ENCODE measurements at regions not wholly inside any gene's neighbourhood (a gene's known extent, or its start where the extent isn't known, plus 50 kb on each side); places are given as distances from the start of the nearest gene placed in this dataset.

DNA sequence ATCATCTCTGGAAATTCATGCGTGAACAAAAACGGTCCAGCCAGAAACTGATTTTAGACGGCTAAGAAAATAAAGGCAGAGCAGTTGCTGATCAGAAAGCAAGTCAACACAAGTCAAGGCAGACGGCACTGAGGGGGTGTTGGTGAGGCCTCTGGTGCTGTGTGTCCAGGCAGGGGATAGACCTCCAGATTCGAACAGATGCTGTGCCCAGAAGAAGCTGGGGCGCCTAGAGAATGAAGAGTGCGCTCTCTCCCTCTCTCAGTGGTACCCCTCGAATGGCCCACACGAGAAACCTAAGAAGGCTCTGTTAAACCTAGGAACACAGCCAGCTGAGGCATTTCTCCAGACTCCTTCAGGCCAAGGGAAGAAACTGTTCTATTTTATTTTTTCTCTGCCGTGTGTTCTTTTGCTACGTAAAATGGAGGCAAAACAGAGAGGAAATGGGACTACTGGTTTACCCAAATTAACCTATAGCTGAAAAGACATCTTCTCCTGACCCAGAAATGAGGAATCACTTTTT is 178.3 kb downstream of the PMP22 start:
- Histone ChIP-seq H3K27ac (ENCODE audit: low read depth, low read length) (no peak overlapping the region), H2BK5ac (ENCODE audit: low read depth, low read length) (no peak overlapping the region), H2AFZ (ENCODE audit: low read length) (0 out of 2 replicates have a peak overlapping the region, but pooled peaks have one; percentile 26), H3K9me3 (ENCODE audit: insufficient read depth in 2 of 2, low read depth in 1 of 2, low read length in 1 of 2) (no peaks in the 10 kb centered on the region), H2AK5ac (ENCODE audit: low read depth, low read length) (no peak overlapping the region), H3K56ac (replicated peaks; ENCODE audit: insufficient read length, low read depth, low read length) (no peak overlapping the region), H3K9ac (replicated peaks in 1 of 4; ENCODE audit: extremely low read depth in 1 of 4, low read depth in 3 of 4, low read length in 3 of 4) (no peak overlapping the region), H3K4me3 (ENCODE audit: extremely low read depth in 1 of 4, insufficient read depth in 2 of 4, low read depth in 3 of 4, low read length in 4 of 4) (no peak overlapping the region), H3K4me1 (replicated peaks in 1 of 4; ENCODE audit: control insufficient read depth in 3 of 4, insufficient read depth in 4 of 4, low read length in 3 of 4) (peaks cover 8 to 12% (median 9%) of the 10 kb centered on the region in 4 experiments; a peak in 5 of 7 replicates), H3K14ac (ENCODE audit: insufficient read length) (no peak overlapping the region), H3K4ac (replicated peaks; ENCODE audit: insufficient read length, low read depth, low read length) (no peak overlapping the region), H4K8ac (ENCODE audit: extremely low read depth, insufficient read depth, low read length) (no peak overlapping the region), H3K27me3 (replicated peaks in 1 of 4; ENCODE audit: control insufficient read depth in 3 of 4, extremely low read depth in 1 of 4, insufficient read depth in 3 of 4, low read length in 3 of 4) (peaks cover 0 to 3% (median 0%) of the 10 kb centered on the region in 4 experiments; a peak in 2 of 7 replicates), H4K5ac (ENCODE audit: insufficient read length, low read depth, low read length) (no peak overlapping the region), H2BK15ac (ENCODE audit: low read length) (0 out of 2 replicates have a peak overlapping the region, but pooled peaks have one; percentile 32), H4K20me1 (replicated peaks in 1 of 2; ENCODE audit: control insufficient read depth in 1 of 2, insufficient read depth in 2 of 2, low read length in 2 of 2) (no peaks in the 10 kb centered on the region), H3K23ac (ENCODE audit: insufficient read length) (no peak overlapping the region), H3K36me3 (ENCODE audit: control insufficient read depth in 2 of 4, insufficient read depth in 4 of 4, low read length in 3 of 4) (no peaks in the 10 kb centered on the region), H3K4me2 (ENCODE audit: insufficient read depth in 1 of 2, low read depth in 2 of 2, low read length in 2 of 2) (peak overlapping the region in 1 of 2 experiments; percentile 43; a peak in 2 of 4 replicates), H2BK12ac (ENCODE audit: low read depth, low read length) (peak overlapping the region; percentile 21; the same call in 1 of the 2 replicates), H3K79me1 (ENCODE audit: low read depth, low read length) (no peaks in the 10 kb centered on the region), H3K23me2 (ENCODE audit: low read depth, low read length) (no peaks in the 10 kb centered on the region), H2BK120ac (replicated peaks; ENCODE audit: low read depth, low read length) (no peak overlapping the region), H3K79me2 (ENCODE audit: control insufficient read depth in 1 of 2, insufficient read depth in 2 of 2, low read length in 2 of 2) (no peaks in the 10 kb centered on the region), H2BK20ac (ENCODE audit: low read length) (no peak overlapping the region), H3K18ac (ENCODE audit: extremely low read depth, low read length) (no peak overlapping the region; the same call in 1 of the 2 replicates), H4K91ac (replicated peaks; ENCODE audit: insufficient read length, low read length) (no peak overlapping the region)
- TF ChIP-seq NRF1 (IDR thresholded peaks at IDR 0.05; ENCODE audit: low read depth, low read length) (no peak), RFX5 (IDR thresholded peaks at IDR 0.05; ENCODE audit: borderline replicate concordance, low read depth, low read length) (no peak)
- TF ChIP-seq, protein P1, sequence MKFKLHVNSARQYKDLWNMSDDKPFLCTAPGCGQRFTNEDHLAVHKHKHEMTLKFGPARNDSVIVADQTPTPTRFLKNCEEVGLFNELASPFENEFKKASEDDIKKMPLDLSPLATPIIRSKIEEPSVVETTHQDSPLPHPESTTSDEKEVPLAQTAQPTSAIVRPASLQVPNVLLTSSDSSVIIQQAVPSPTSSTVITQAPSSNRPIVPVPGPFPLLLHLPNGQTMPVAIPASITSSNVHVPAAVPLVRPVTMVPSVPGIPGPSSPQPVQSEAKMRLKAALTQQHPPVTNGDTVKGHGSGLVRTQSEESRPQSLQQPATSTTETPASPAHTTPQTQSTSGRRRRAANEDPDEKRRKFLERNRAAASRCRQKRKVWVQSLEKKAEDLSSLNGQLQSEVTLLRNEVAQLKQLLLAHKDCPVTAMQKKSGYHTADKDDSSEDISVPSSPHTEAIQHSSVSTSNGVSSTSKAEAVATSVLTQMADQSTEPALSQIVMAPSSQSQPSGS (IDR thresholded peaks at IDR 0.05; ENCODE audit: low read length) = no peak
- FAIRE-seq = no peak
- 80% methylated on average over 11 of the region's 11 CpGs; no CpG with 5 or more reads in 1 of the 2 experiments for WGBS, 2 experiments (ENCODE audit: extremely low coverage in 1 of 2, insufficient coverage in 1 of 2, insufficient read length in 1 of 2, insufficient replicate concordance in 2 of 2, low coverage in 1 of 2, low lambda C conversion rate in 2 of 2, missing lambda C conversion rate in 1 of 2)
- ChIA-PET POLR2A (ENCODE audit: partially characterized antibody) (no interaction called here), CTCF (ENCODE audit: partially characterized antibody) (interaction anchor here (0.7 kb wide), 1 partner anchor 8 kb away, joined by 3 read pairs; no protein-coding TSS in a partner anchor)
- no peak for DNase-seq (ENCODE audit: low read depth in 1 of 2, low spot score in 2 of 2)

All from H1 (cell line).